GM03348 (cell line): ENCODE measurements at regions not wholly inside any gene's neighbourhood (a gene's known extent, or its start where the extent isn't known, plus 50 kb on each side); places are given as distances from the start of the nearest gene placed in this dataset.
"Not testable (repeated sequence)": the region's sequence is repeated elsewhere in the genome, so short reads cannot be mapped to it uniquely, and the experiment has no call there.

ENCODE experiments used
- DNase-seq: peaks from one replicate; pipeline ENCODE4 v3.0.0; 2012; ENCODE audit warnings: low spot score

DNA sequence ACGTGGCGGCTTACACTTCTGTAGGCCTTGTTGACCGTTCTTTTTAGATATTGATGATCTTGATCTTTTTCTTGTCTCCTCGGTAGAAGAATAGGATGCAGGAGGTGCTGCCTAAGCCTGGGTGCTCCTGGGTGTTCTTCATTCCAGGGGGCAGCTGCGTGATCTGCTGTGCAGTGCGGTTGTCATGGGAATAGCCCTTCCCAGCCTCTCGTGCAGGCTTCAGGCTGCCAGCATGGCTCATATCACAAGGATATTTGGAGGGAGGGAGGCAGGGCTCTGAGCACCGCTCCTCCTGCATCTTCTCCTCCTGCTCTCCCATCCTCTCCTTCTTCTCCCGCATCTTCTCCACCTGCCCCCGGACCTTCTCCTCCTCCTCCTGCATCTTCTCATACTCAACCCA is 96.2 kb upstream of the ADCY2 start:
- not testable (repeated sequence) for DNase-seq

DNA sequence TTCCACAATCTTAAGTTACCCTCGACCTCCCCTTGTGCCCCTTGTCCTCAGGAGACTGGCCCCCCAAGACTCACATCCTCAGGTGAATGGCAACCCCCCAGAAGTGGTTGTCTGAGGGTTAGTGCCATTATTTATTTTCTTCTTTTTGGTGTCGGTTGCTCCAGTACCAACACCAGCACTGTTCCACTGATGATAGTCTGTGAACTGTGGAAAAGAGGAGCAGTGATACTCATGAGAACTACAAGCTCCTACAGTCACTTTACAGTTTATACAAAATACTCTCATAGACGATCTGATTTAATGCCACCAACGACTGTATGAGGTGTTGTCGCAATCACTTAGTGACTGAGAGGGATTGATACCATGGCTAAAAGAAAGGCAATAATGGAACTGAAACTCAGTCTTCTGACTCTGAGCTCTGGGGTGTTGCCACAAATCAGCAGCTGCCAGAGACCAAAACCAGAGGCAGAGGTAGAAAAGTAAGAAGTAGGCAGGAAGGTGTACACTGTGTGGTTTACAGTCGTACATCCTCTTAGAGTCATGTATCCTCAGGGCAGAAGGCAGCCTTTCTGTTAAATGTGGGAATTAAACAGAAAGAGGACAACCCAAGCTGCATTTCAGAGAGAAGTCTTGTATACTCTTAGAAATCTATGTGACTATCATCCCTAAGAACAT is 90.8 kb upstream of the ADCY2 start:
- DNase-seq: not testable (repeated sequence)

DNA sequence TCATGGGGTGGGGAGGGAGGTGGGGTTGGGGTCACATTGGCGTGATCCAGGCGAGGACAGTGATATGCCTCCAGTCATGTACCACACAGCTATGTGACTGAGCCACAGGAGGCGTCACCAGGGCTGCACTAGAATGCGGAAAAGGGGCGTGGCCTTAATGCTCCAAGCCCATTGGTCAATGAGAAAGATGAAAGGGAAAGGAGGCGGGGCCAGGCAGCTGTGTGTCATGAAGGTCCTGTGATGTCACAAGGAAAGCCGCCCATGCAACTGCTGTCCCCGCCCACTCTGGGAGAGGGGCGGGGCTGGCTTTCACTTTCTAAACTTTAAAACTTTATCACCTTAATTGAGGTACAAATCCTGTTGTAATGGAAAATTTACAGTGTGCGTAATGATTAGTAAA is 89.4 kb upstream of the ADCY2 start:
- DNase-seq: not testable (repeated sequence)

DNA sequence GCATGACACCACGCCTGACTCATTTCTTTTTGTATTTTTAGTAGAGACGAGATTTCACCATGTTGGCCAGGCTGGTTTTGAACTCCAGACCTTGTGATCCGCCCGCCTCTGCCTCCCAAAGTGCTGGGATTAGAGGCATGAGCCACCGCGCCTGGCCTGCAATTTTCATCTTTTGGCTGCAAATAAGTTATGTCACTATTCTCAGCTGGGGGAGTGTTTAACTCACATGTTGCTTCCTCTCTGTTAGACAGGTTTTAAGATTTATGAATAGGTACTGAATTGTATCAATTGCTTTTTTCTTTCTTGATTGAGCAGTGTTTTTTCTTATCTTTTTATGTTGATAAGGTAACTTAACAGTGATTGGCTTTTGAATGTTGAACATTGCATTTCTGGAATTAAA is 88.2 kb upstream of the ADCY2 start:
- not testable (repeated sequence) for DNase-seq

DNA sequence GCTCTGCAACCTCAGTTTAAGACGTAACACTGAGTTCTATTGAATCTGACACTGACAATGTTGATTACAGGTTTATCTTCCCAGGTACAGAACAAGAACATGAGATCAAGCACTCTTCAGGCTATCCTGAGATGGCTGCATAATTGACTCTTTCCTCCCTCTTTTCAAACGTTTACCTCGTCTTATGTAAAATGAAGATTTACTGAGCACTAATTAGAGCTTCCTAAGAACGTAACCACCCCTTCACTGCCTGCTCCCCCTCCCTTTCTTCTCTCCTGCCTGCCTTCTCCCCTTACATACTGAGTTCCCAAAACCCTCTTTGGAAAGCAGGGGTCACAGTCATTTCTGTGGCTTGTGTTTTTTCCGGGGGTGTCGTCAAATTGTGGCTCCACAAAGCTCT is 86.2 kb upstream of the ADCY2 start:
- DNase-seq: not testable (repeated sequence)

DNA sequence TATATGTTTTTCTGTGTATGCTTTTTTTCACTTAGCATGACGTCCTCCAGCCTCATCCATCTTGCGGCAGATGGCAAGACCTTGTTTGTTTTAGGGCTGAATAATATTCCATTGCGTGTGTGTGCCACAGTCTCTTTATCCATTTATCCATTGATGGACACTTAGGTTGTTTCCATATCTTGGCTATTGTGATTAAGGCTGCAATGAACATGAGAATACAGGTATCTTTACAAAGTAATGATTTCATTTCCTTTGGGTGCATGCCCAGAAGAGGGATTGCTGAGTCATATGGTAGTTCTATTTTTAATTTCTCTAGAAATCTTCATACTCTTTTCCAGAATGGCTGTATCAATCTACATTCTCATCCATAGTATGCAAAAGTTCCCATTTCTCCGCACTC is 85.3 kb upstream of the ADCY2 start:
- DNase-seq: not testable (repeated sequence)

DNA sequence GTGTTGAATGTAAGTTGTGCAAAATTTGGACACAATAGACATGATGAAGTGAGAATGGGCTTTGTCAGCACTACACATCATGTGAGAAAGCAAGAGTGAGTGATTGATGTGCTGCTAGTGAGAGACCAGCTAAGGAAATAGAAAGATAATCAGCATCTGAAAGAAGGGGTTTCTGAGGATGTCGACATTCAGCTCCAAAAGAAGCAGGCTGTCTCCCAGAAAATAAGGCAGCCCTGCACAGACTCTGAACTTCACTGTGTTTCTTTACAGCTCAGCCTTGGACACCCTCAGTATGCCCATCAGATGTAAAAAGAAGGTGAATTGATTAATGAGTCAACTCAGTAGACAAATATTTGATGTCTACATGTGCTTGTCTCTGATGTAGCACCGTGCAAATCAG is 80.8 kb upstream of the ADCY2 start:
- no peak for DNase-seq

DNA sequence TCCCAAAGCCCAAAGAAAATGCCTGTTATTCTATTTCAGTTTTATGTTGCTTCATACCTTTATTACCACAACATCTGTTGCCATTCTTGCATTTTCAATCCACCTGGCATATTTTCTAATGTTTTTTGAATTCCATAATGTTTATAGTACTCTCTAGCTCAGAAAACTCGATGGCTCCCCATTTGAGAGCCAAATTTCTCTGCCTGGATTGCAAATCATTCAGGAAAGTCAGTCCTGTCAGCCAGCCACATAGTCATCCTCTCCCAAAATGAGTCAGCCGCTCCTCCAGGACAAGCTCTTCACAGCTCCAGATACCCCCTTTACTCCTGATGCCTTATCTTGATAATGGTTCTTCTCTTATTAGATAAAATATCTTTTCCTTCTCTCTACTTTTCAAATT is 78.2 kb upstream of the ADCY2 start:
- peak; percentile 30 for DNase-seq

DNA sequence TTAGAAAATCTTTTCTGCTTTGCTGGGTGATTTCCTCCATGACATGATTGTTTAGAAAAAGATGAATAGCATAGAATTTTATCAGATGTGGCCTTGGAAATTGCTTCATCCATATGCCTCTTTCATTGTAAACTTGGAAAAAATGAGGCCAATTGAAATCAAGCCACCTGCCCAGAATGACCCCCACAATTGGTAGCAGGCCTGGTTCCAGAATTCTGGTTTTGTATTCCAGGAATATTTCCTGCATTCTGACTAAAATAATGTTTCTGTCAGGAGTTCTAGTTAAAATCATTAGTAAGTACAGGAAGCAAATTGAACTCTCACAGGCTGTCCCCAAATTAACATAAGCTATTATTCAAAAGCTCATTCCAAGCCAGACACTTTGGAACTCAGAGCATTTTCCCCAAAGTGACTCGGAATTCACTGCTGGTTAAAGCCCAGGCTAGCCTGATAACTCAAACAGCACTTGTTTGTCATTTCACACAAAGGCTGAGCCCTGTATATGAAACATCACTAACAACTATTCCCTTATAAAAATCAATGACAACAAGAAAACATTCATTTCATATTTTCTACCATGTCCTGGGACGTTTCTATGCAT is 75.1 kb upstream of the ADCY2 start:
- DNase-seq: peak; percentile 26

DNA sequence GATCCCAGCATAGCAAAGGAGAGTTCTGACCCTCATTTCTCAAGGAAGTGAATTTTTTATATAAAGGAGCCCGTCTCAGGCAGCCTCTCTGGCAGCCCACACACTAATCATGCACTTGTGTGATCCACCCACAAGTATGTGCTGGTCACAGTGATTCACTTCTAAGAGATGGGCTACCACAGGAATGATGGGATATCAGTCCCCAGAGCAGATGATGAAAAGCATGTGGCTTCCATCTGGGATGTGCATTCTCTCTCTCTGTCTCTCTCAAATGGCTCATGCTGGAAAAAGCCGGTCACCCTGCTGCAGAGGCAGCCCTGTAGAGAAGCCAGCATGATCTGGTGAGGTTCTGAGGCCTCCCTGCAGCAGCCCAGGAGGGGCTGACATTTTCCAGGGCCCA is 74.2 kb upstream of the ADCY2 start:
- DNase-seq: peak; percentile 92

DNA sequence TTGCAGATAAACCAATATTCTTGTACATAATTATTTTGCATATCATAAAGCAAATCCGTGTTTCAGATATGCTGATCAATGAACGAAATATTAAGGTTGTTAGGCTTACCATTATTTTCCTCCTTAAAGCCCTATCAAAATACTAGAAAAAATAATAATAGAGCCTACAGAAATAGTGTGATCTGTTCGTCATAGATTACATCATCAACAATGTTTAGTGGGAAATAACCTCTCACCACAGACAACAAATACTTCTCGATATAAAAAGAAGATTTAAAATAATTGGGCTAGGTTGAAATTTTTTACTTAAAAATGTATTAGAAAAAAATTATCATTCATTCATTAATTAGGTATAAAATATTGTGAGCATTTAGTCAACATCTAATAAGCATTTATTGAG is 71.0 kb upstream of the ADCY2 start:
- no peak for DNase-seq

DNA sequence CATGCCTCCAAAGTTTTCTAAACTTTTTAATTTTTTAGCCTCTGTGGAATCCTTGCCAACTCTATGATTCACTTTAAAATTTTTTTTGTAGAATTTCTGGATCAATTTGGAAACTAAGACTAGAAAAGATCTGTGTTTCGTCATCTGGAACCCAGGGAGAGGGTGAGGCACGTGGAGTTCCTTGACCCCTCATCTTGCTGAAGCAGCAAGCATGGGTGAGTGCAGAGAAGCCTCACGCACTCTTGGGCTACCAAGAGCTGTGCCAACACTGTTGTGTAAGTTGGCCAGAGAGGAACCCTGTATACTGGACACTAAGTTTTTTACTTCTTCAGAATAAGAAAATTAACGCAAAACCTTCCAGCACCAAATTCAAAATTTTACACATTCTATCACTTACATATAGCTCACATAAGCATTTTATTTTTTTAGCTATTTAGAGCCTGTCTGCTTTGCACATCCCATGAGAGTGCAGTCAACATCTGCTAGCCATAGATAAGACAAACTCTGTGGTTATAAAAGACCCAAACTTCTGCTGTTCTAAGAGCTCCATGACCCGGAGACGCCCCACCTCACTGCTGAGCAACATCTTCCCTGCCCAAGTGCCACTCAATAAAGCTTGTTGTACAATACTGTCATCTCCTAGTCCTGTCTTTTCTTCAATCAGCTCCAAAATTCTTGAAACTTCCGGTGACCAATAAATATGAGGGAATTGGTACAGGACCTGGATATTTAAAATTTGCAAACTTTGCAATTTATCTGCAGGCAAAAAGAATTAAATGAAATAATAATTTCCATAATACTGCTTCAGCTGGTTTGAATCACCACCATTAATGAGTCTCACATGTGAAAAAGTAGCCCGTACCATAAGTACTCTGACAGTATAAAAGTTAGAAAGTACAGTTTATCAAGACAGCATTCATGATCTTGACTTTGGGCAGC is 69.7 kb upstream of the ADCY2 start:
- peak; percentile 54 for DNase-seq

DNA sequence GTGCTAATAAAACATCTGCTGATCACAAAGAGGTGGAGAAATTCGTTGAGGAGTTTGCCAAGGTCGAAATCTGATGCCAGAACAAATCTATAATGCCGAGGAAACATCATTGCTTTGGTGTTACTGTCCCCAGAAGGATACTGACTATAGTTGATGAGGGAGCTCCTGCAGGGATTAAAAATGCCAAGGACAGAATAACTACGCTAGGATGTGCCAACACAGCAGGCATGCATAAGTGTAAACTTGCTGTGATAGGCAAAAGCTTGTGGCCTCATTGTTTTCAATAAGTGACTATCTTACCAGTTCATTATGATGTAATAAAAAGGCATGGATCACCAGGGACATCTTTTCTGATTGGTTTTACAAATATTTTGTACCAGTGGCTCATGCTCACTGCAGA is 66.8 kb upstream of the ADCY2 start:
- no peak for DNase-seq

DNA sequence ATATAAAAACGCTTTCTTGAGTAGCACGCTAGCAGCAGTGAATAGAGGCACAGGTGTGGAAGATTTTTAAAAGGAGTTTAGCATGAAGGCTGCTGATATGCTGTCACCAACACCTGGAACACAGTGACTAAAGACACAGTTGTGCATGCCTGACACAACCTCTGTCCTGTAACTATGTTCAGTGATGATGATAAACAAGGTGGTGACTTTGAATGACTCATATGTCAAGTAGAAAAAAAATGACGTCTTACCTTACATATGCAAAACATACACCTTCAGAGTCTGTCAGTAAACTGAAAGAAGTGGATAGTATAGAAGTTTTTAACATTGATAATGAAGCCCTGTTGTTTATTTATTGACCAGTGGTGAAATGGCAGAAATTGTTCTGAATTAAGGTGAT is 66.2 kb upstream of the ADCY2 start:
- DNase-seq: no peak

DNA sequence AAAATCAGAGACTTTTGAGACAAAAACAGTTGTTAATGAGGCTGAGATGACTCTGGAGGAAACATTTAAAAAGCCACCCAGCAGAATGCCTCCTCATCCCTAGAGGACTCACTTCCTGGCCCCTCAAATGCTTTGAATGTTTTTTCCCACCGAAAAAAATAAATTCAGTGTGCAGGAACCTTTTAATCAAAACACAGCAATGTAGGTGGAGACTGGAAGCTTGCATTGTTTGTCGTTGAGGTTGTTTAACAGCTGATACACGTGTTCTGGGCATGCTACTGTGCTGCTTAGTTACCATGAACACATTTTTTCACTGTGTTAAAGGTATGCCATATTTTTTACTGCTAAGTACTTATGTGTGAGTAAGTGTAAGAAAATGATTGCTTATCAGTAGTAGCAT is 65.7 kb upstream of the ADCY2 start:
- DNase-seq: no peak

DNA sequence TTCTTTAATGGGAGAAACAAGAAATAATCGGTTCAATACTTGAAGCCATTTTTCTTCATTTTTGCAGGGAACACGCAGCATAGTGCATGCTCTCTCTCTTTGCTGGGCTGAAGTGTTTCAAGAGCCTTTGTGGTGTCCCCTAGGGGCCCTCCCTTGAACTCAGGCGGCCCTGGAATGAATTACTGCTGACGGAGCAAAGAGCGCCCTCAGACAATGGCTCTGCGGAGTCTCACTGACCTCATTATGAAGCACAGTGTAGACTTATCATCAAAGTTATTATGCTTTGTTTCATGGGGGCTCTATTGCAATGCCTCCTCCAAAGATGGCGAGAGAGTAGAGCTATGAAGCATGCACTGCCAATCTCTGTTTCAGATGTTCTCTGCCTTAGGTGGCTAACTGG is 64.8 kb upstream of the ADCY2 start:
- no peak for DNase-seq
